ENCODE measurements at regions not wholly inside any gene's neighbourhood (a gene's known extent, or its start where the extent isn't known, plus 50 kb on each side); places are given as distances from the start of the nearest gene placed in this dataset.

DNA sequence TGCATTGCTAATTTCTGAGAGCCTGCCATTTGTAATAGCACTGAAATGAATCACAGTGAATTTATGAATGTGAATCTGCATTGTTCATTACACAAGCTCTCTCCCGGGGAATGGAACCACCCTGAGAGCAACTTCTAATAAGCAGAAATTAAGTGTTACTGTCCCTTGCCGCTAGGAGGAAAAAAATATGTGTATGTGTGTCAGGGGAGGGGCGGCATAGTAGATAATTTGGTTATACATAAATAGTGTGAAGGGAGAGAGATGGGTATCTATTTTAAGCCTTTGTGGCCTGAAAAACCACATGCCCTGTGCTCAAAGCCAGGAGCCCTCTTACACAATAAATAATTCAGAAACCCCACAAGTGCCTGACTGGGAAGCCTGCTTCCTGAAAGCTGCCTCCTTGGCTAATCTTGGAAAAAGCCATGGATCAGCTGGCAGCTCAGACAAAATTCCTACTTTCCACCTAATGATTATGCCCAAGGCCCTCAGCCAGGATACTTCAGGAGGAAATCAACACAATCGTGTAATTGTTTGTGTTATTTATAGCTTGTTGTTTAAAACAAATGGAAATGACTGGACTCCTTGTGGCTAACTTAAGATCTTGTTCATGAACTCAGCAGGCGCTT lies 366.2 kb upstream of the KITLG start:
- Mint-ChIP-seq H3K4me3 (no peak overlapping the region), H3K27ac (no peak overlapping the region), H3K4me1 (peaks cover 3% of the 10 kb centered on the region), H3K27me3 (ENCODE audit: low read depth) (peaks cover 7% of the 10 kb centered on the region), H3K36me3 (peaks cover 2% of the 10 kb centered on the region), H3K9me3 (peaks cover 5% of the 10 kb centered on the region)
- TF ChIP-seq CTCF (IDR thresholded peaks at IDR 0.05; ENCODE audit: unreplicated experiment): no peak
- no peak for DNase-seq (ENCODE audit: low spot score in 2 of 2, unreplicated experiment in 2 of 2)

DNA sequence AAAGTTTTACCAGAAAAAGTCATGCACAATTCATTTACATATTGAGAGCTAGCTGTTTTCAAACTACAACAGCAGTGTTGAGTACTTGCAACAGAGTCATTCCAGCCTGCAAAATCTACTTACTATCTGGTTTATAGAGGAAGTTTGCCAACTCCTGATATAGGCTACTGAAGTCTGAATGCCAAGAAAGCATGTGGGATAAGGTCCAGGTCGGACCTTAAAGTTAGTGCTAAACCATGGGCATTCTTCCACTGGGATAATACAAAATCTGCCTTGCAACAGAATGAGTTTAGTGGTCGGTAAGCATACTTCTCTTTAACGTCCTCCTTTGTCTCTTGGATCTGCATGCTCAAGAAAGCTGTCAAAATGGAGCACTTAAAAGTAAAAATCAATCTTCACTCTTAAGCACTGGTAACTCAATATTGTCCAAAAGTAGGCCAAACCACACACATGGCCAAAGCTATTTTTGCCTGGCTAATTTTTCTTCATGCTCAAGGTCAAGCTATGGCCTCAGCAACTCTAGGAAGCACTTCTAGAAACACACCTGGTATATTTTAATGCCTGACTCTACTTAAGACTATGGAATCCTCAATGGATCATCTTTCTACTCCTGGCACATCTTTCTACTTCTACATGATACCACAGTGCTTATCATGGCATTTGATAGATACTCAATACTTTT lies 364.9 kb upstream of the KITLG start:
- no peak overlapping the region for H3K4me3 Mint-ChIP-seq
- H3K4me1 Mint-ChIP-seq: no peaks in the 10 kb centered on the region
- H3K27me3 Mint-ChIP-seq (ENCODE audit: low read depth): peaks cover 10% of the 10 kb centered on the region
- no peak for TF ChIP-seq CTCF (IDR thresholded peaks at IDR 0.05; ENCODE audit: unreplicated experiment)
- H3K9me3 Mint-ChIP-seq: peaks cover 13% of the 10 kb centered on the region
- DNase-seq (ENCODE audit: low spot score in 2 of 2, unreplicated experiment in 2 of 2): no peak
- no peak overlapping the region for H3K27ac Mint-ChIP-seq
- H3K36me3 Mint-ChIP-seq: peaks cover 2% of the 10 kb centered on the region

GRCh38 chr12:88944397-88944796 lies 364.1 kb upstream of the KITLG start:
- no peak for DNase-seq (ENCODE audit: low spot score in 2 of 2, unreplicated experiment in 2 of 2)
- Mint-ChIP-seq H3K4me3 (no peak overlapping the region), H3K27ac (no peak overlapping the region), H3K4me1 (no peaks in the 10 kb centered on the region), H3K27me3 (ENCODE audit: low read depth) (peaks cover 10% of the 10 kb centered on the region), H3K36me3 (peaks cover under 1% of the 10 kb centered on the region), H3K9me3 (peaks cover 12% of the 10 kb centered on the region)
- no peak for TF ChIP-seq CTCF (IDR thresholded peaks at IDR 0.05; ENCODE audit: unreplicated experiment)

DNA sequence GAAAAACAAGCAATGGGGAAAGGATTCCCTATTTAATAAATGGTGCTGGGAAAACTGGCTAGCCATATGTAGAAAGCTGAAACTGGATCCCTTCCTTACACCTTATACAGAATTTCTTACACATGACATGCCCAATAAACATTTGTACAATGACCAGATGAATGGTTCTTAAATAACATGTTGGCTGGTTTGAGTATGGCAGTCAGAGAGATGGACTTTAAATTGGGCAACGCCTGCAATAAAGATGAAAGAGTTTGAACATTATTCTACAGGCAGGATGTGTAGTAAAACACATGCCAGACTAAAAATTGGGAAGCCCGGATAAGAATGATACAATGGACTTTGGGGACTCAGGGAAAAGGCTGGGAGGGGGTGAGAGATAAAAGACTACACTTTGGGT lies 360.6 kb upstream of the KITLG start:
- peaks cover 13% of the 10 kb centered on the region for H3K27me3 Mint-ChIP-seq (ENCODE audit: low read depth)
- no peak overlapping the region for H3K4me3 Mint-ChIP-seq
- H3K9me3 Mint-ChIP-seq: peaks cover 8% of the 10 kb centered on the region
- TF ChIP-seq CTCF (IDR thresholded peaks at IDR 0.05; ENCODE audit: unreplicated experiment): no peak
- no peaks in the 10 kb centered on the region for H3K36me3 Mint-ChIP-seq
- H3K4me1 Mint-ChIP-seq: peaks cover 3% of the 10 kb centered on the region
- no peak overlapping the region for H3K27ac Mint-ChIP-seq
- no peak for DNase-seq (ENCODE audit: low spot score in 2 of 2, unreplicated experiment in 2 of 2)

GRCh38 chr12:88935856-88936255 lies 355.6 kb upstream of the KITLG start:
- Mint-ChIP-seq H3K4me3 (no peak overlapping the region), H3K9me3 (peaks cover 2% of the 10 kb centered on the region), H3K27me3 (ENCODE audit: low read depth) (peaks cover 11% of the 10 kb centered on the region), H3K4me1 (peaks cover 15% of the 10 kb centered on the region), H3K27ac (no peak overlapping the region), H3K36me3 (no peaks in the 10 kb centered on the region)
- no peak for TF ChIP-seq CTCF (IDR thresholded peaks at IDR 0.05; ENCODE audit: unreplicated experiment)
- DNase-seq (ENCODE audit: low spot score in 2 of 2, unreplicated experiment in 2 of 2): no peak
